NB4 (cell line): ENCODE measurements at regions not wholly inside any gene's neighbourhood (a gene's known extent, or its start where the extent isn't known, plus 50 kb on each side); places are given as distances from the start of the nearest gene placed in this dataset.
"Not testable (repeated sequence)": the region's sequence is repeated elsewhere in the genome, so short reads cannot be mapped to it uniquely, and the experiment has no call there.

Source experiments
- DNase-seq: peaks from one replicate; pipeline ENCODE4 v3.0.0; 2010; ENCODE audit warnings: low read depth
- H3K4me3 ChIP-seq: one replicate; pipeline ENCODE4 v1.5.1; 2011; ENCODE audit warnings: mild to moderate bottlenecking, low read depth, low read length, moderate library complexity
- CTCF ChIP-seq: IDR thresholded peaks from one replicate; pipeline ENCODE4 v1.5.1; 2012; ENCODE audit warnings: low read depth, low read length
- MAX ChIP-seq: IDR thresholded peaks from 2 replicates; pipeline ENCODE4 v1.6.1; 2011; ENCODE audit warnings: low read depth, low read length
- MYC ChIP-seq: IDR thresholded peaks from 2 replicates; pipeline ENCODE4 v1.6.1; 2011; ENCODE audit warnings: low read depth, low read length
- POLR2A ChIP-seq: IDR thresholded peaks from 2 replicates; pipeline ENCODE4 v1.6.1; 2011; ENCODE audit warnings: mild to moderate bottlenecking; ENCODE audit not compliant: insufficient read length; ENCODE audit errors: extremely low read depth

GRCh38 chr1:213457733-213458132 lies 406.7 kb downstream of the RPS6KC1 start:
- DNase-seq: no peak
- TF ChIP-seq MAX: no peak
- no peak for TF ChIP-seq POLR2A
- no peak for TF ChIP-seq CTCF
- TF ChIP-seq MYC: no peak
- H3K4me3 ChIP-seq: no peak overlapping the region

- not testable (repeated sequence) for DNase-seq
Observed at GRCh38 chr1:213462374-213462773, 411.3 kb downstream of the RPS6KC1 start.

GRCh38 chr1:213464786-213465460 lies 413.9 kb downstream of the RPS6KC1 start:
- no peak for DNase-seq
- TF ChIP-seq MAX (no peak), MYC (no peak), POLR2A (no peak), CTCF (no peak)
- H3K4me3 ChIP-seq: no peak overlapping the region

More at GRCh38 chr1:213462374-213462773, 411.3 kb downstream of the RPS6KC1 start:
- not testable (repeated sequence) for H3K4me3 ChIP-seq

GRCh38 chr1:213466541-213466940 lies 415.5 kb downstream of the RPS6KC1 start:
- no peak overlapping the region for H3K4me3 ChIP-seq
- no peak for DNase-seq
- TF ChIP-seq POLR2A (no peak), MAX (no peak), MYC (no peak), CTCF (no peak)

- H3K4me3 ChIP-seq: no peak overlapping the region
- TF ChIP-seq CTCF: no peak
- no peak for TF ChIP-seq MAX
- no peak for TF ChIP-seq MYC
- no peak for TF ChIP-seq POLR2A
- DNase-seq: no peak
Observed at GRCh38 chr1:213474054-213474453, 423.0 kb downstream of the RPS6KC1 start.

- H3K4me3 ChIP-seq: no peak overlapping the region
- TF ChIP-seq MAX: no peak
- TF ChIP-seq CTCF: no peak
- no peak for TF ChIP-seq MYC
- no peak for TF ChIP-seq POLR2A
- DNase-seq: no peak
Observed at GRCh38 chr1:213481395-213481794, 430.4 kb downstream of the RPS6KC1 start.
